Spleen (tissue), 11 donors: ENCODE measurements at regions not wholly inside any gene's neighbourhood (a gene's known extent, or its start where the extent isn't known, plus 50 kb on each side); places are given as distances from the start of the nearest gene placed in this dataset.

Experiments used
- DNase-seq: peaks from one replicate; pipeline ENCODE4 v3.0.0-alpha.2; 2020
- H3K27ac ChIP-seq, 8 donors: fragments of 200-600 bp; sonication (generic) in 7 of 8; 1 replicate in 4 of 8; 2 replicates in 4 of 8; pipeline versions ENCODE4 v1.5.0 to v1.8.0; 2016 to 2021; ENCODE audit warnings: inconsistent platforms in 4 of 8, mild to moderate bottlenecking in 4 of 8, moderate library complexity in 1 of 8
- H3K27me3 ChIP-seq, 7 donors: fragments of 200-600 bp; sonication (generic) in 6 of 7; replicated peaks in 1 of 7; 1 replicate in 4 of 7; 2 replicates in 3 of 7; pipeline versions ENCODE4 v1.5.0 to v1.8.0; 2016 to 2021; ENCODE audit warnings: inconsistent platforms in 3 of 7, mild to moderate bottlenecking in 1 of 7
- H3K36me3 ChIP-seq, 6 donors: fragments of 200-600 bp; sonication (generic) in 5 of 6; 1 replicate in 4 of 6; 2 replicates in 2 of 6; pipeline versions ENCODE4 v1.5.0 to v1.8.0; 2016 to 2021; ENCODE audit warnings: inconsistent platforms in 2 of 6
- H3K4me1 ChIP-seq, 6 donors: fragments of 200-600 bp; sonication (generic) in 5 of 6; 1 replicate in 3 of 6; 2 replicates in 3 of 6; pipeline versions ENCODE4 v1.5.0 to v1.8.0; 2016 to 2021; ENCODE audit warnings: inconsistent platforms in 3 of 6
- H3K4me3 ChIP-seq, 8 donors: fragments of 200-600 bp; sonication (generic) in 7 of 8; 1 replicate in 4 of 8; 2 replicates in 4 of 8; pipeline versions ENCODE4 v1.5.0 to v1.8.0; 2016 to 2021; ENCODE audit warnings: inconsistent platforms in 4 of 8, mild to moderate bottlenecking in 4 of 8, moderate library complexity in 2 of 8
- H3K9me3 ChIP-seq, 8 donors: fragments of 200-600 bp; sonication (generic) in 7 of 8; 1 replicate in 4 of 8; 2 replicates in 4 of 8; pipeline versions ENCODE4 v1.5.0 to v1.8.0; 2016 to 2021; ENCODE audit warnings: inconsistent platforms in 4 of 8
- CTCF ChIP-seq, 11 experiments: fragments of 200-600 bp in 7 of 11; fragments of 450-650 bp in 4 of 11; sonication (generic) in 4 of 11; IDR thresholded peaks in 8 of 11; conservative IDR thresholded peaks in 3 of 11; 1 replicate in 7 of 11; 2 replicates in 4 of 11; pipeline versions ENCODE4 v1.4.0 to v1.8.0; 2016 to 2021; ENCODE audit warnings: antibody characterized with exemption in 11 of 11, inconsistent platforms in 4 of 11, mild to moderate bottlenecking in 1 of 11
- POLR2A ChIP-seq, 3 donors: fragments of 450-650 bp; IDR thresholded peaks; one replicate each; pipeline ENCODE4 v1.5.1; 2017; ENCODE audit warnings: antibody characterized with exemption in 3 of 3, mild to moderate bottlenecking in 1 of 3
- POLR2AphosphoS5 ChIP-seq, 3 donors: sonication (generic); formaldehyde crosslinking; IDR thresholded peaks; one replicate each; pipeline ENCODE4 v1.5.1; 2017; ENCODE audit warnings: antibody characterized with exemption in 3 of 3
- WGBS, 5 donors: extraction: QIAGEN DNeasy Blood & Tissue Kit in 3 of 5; methylation state at CpG; one replicate each; pipeline versions ENCODE4 v1.1.5 to v1.1.7; 2013 to 2018; 5-methylcytosine and 5-hydroxymethylcytosine counted together
- intact Hi-C: fragments of 100-400 bp; cut with DNase I; formaldehyde crosslinking; loops from one replicate; pipeline ENCODE4 v1.15.0; 2023; ENCODE audit warnings: low total_unique reads
- donor health status: healthy with polysubstance abuse.
- donor health status: DM: no; HTN: no; CAD: no; lungs with moderate emphysema.
- donor health status: DM: no; HTN: no; CAD: no.
- donor health status: Bipolar disorder and iron deficiency.
- donor health status: healthy.
- donor health status: DM: no; HTN: no; CAD: no.
- donor health status: DM: yes; HTN: yes; CAD: no.

GRCh38 chr7:47211519-47211973 lies 370.4 kb downstream of the TNS3 start:
- no peak for DNase-seq
- intact Hi-C loops: no loop called here
- Histone ChIP-seq H3K9me3 (peaks cover 0 to 7% (median 0%) of the 10 kb centered on the region in 8 donors), H3K27me3 (no peaks in the 10 kb centered on the region), H3K27ac (no peak overlapping the region), H3K4me1 (no peaks in the 10 kb centered on the region), H3K36me3 (no peaks in the 10 kb centered on the region), H3K4me3 (no peak overlapping the region)
- 53 to 65% (median 64%) methylated on average over 5 of the region's 5 CpGs for WGBS, 5 donors
- TF ChIP-seq CTCF (IDR thresholded peaks at IDR 0.05 in 8 of 11, conservative IDR thresholded peaks at IDR 0.05 in 3 of 11): no peak
- no peak for TF ChIP-seq POLR2AphosphoS5 (IDR thresholded peaks at IDR 0.05)
- no peak for TF ChIP-seq POLR2A (IDR thresholded peaks at IDR 0.05)

- TF ChIP-seq POLR2AphosphoS5 (IDR thresholded peaks at IDR 0.05): no peak
- TF ChIP-seq POLR2A (IDR thresholded peaks at IDR 0.05): no peak
- no peak for TF ChIP-seq CTCF (IDR thresholded peaks at IDR 0.05 in 8 of 11, conservative IDR thresholded peaks at IDR 0.05 in 3 of 11)
- DNase-seq: no peak
- H3K4me3 ChIP-seq: no peak overlapping the region
- no peaks in the 10 kb centered on the region for H3K36me3 ChIP-seq
- H3K27me3 ChIP-seq: no peaks in the 10 kb centered on the region
- WGBS, 5 donors: 39 to 81% (median 70%) methylated on average over 4 of the region's 4 CpGs
- H3K27ac ChIP-seq: no peak overlapping the region
- no peaks in the 10 kb centered on the region for H3K4me1 ChIP-seq
- intact Hi-C loops: no loop called here
- peaks cover 0 to 7% (median 0%) of the 10 kb centered on the region in 8 donors for H3K9me3 ChIP-seq
These were observed 371.5 kb downstream of the TNS3 start for GRCh38 chr7:47210281-47210854.

- WGBS, 5 donors: 71 to 94% (median 90%) methylated on average over 3 of the region's 3 CpGs
- Histone ChIP-seq H3K4me3 (no peak overlapping the region), H3K27ac (no peak overlapping the region), H3K4me1 (no peaks in the 10 kb centered on the region), H3K36me3 (no peaks in the 10 kb centered on the region), H3K27me3 (no peaks in the 10 kb centered on the region), H3K9me3 (peaks cover 0 to 7% (median 0%) of the 10 kb centered on the region in 8 donors)
- DNase-seq: no peak
- intact Hi-C loops: no loop called here
- no peak for TF ChIP-seq CTCF (IDR thresholded peaks at IDR 0.05 in 8 of 11, conservative IDR thresholded peaks at IDR 0.05 in 3 of 11)
- TF ChIP-seq POLR2AphosphoS5 (IDR thresholded peaks at IDR 0.05): no peak
- no peak for TF ChIP-seq POLR2A (IDR thresholded peaks at IDR 0.05)
These were observed 374.0 kb downstream of the TNS3 start for GRCh38 chr7:47207956-47208355.

GRCh38 chr7:47204709-47205108 lies 377.2 kb downstream of the TNS3 start:
- Histone ChIP-seq H3K4me1 (no peaks in the 10 kb centered on the region), H3K9me3 (no peaks in the 10 kb centered on the region), H3K27me3 (no peaks in the 10 kb centered on the region), H3K27ac (no peak overlapping the region), H3K4me3 (no peak overlapping the region), H3K36me3 (no peaks in the 10 kb centered on the region)
- intact Hi-C loops: no loop called here
- DNase-seq: no peak
- WGBS, 5 donors: 65 to 77% (median 68%) methylated on average over 2 of the region's 2 CpGs
- TF ChIP-seq POLR2A (IDR thresholded peaks at IDR 0.05) (no peak), CTCF (IDR thresholded peaks at IDR 0.05 in 8 of 11, conservative IDR thresholded peaks at IDR 0.05 in 3 of 11) (no peak), POLR2AphosphoS5 (IDR thresholded peaks at IDR 0.05) (no peak)
